Vagina (tissue), 2 donors: ENCODE measurements at regions not wholly inside any gene's neighbourhood (a gene's known extent, or its start where the extent isn't known, plus 50 kb on each side); places are given as distances from the start of the nearest gene placed in this dataset.
A peak's percentile ranks its signal among the peaks of the same experiment; 100 is the strongest.

Experiments
- DNase-seq, 2 donors: peaks; one replicate each; pipeline ENCODE4 v3.0.0-alpha.2; 2017; ENCODE audit errors: extremely low spot score in 2 of 2
- H3K27ac ChIP-seq: fragments of 200-600 bp; sonication (generic); one replicate; pipeline ENCODE4 v1.5.1; 2019
- H3K27me3 ChIP-seq: fragments of 200-600 bp; sonication (generic); one replicate; pipeline ENCODE4 v1.5.1; 2019
- H3K36me3 ChIP-seq, 2 donors: fragments of 200-600 bp; sonication (generic); one replicate each; pipeline ENCODE4 v1.5.1; 2017 to 2019
- H3K4me1 ChIP-seq: fragments of 200-600 bp; sonication (generic); one replicate; pipeline ENCODE4 v1.5.1; 2019
- H3K4me3 ChIP-seq, 2 donors: fragments of 200-600 bp; sonication (generic); 1 replicate in 1 of 2; 2 replicates in 1 of 2; pipeline ENCODE4 v1.5.1; 2016 to 2019
- H3K9me3 ChIP-seq: fragments of 200-600 bp; sonication (generic); one replicate; pipeline ENCODE4 v1.5.1; 2019
- CTCF ChIP-seq, 3 experiments: fragments of 450-650 bp in 2 of 3; fragments of 200-600 bp in 1 of 3; sonication (generic) in 1 of 3; IDR thresholded peaks; one replicate each; pipeline ENCODE4 v1.5.1; 2017 to 2019; ENCODE audit warnings: antibody characterized with exemption in 3 of 3, mild to moderate bottlenecking in 2 of 3, moderate library complexity in 2 of 3
- POLR2A ChIP-seq, 2 donors: fragments of 450-650 bp; IDR thresholded peaks; one replicate each; pipeline ENCODE4 v1.6.1; 2017; ENCODE audit warnings: antibody characterized with exemption in 2 of 2, mild to moderate bottlenecking in 2 of 2, moderate library complexity in 2 of 2
- POLR2AphosphoS5 ChIP-seq, 2 donors: sonication (generic); formaldehyde crosslinking; IDR thresholded peaks; one replicate each; pipeline ENCODE4 v1.9.0; 2017; ENCODE audit warnings: antibody characterized with exemption in 2 of 2, mild to moderate bottlenecking in 2 of 2, low read depth in 1 of 2; ENCODE audit not compliant: insufficient read depth in 1 of 2
- intact Hi-C: fragments of 100-400 bp; cut with DNase I; formaldehyde crosslinking; loops from one replicate; pipeline ENCODE4 v1.15.1; 2023

DNA sequence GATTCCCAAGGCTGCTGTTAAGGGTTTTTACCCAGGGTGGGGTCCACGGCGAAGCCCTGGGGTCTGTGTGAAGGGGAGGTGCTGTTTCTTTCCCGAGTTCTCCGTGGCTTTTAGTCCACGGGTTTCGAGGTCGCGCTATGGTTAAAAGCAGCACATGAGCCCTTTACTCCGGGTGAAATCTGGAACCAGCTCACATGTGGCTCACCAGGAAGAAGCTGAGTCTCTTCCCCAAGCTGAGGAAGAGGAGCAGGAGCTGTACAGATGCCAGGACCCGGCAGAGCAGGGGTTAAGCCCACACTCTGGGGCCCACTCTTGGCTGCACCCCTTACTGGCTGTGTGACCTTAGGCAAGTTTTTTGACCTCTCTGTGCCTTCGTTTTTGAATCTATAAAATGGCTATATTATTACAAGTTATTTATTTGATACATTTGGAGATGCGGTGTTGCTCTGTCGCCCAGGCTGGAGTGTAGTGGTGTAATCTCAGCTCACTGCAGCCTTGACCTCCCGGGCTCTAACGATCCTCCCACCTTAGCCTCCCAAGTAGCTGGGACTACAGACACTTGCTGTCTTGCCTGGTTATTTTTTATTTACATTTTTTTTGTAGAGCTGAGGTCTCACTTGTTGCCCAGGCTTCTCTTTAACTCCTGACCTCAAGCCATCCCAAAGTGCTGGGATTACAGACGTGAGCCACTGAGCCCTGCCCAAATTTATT, 266.3 kb downstream of the AACS start:
- H3K9me3 ChIP-seq: no peaks in the 10 kb centered on the region
- intact Hi-C loops: no loop called here
- TF ChIP-seq POLR2AphosphoS5 (IDR thresholded peaks at IDR 0.05; ENCODE audit: insufficient read depth in 1 of 2, low read depth in 1 of 2) (no peak), CTCF (IDR thresholded peaks at IDR 0.05) (no peak), POLR2A (IDR thresholded peaks at IDR 0.05) (no peak)
- H3K4me1 ChIP-seq: peaks cover 9% of the 10 kb centered on the region
- H3K27me3 ChIP-seq: no peaks in the 10 kb centered on the region
- peak overlapping the region; percentile 23 to 26 for H3K4me3 ChIP-seq
- no peaks in the 10 kb centered on the region for H3K36me3 ChIP-seq
- H3K27ac ChIP-seq: no peak overlapping the region
- DNase-seq: no peak

DNA sequence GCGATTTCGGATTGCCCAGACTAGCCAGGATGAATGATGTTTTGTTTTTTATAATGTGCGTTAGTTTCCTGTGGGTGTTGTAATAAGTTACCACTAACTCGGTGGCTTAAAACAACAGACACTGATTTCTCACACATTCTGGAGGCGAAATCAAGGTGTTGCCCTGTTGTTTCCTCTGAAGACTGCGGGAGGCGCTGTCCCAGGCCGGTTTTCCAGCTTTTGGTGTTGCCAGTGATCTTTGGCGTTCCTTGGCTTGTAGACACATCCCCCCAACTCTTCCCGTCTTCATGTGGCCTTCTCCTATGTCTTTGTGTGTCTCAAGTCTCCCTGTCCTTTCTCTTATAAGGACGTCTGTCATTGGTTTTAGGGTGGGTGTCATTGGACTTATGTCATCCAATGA, 267.7 kb downstream of the AACS start:
- Histone ChIP-seq H3K9me3 (no peaks in the 10 kb centered on the region), H3K27me3 (no peaks in the 10 kb centered on the region), H3K27ac (no peak overlapping the region), H3K4me1 (peaks cover 9% of the 10 kb centered on the region), H3K36me3 (no peaks in the 10 kb centered on the region), H3K4me3 (no peak overlapping the region)
- DNase-seq: no peak
- TF ChIP-seq POLR2AphosphoS5 (IDR thresholded peaks at IDR 0.05; ENCODE audit: insufficient read depth in 1 of 2, low read depth in 1 of 2) (no peak), POLR2A (IDR thresholded peaks at IDR 0.05) (no peak), CTCF (IDR thresholded peaks at IDR 0.05) (no peak)
- intact Hi-C loops: no loop called here

DNA sequence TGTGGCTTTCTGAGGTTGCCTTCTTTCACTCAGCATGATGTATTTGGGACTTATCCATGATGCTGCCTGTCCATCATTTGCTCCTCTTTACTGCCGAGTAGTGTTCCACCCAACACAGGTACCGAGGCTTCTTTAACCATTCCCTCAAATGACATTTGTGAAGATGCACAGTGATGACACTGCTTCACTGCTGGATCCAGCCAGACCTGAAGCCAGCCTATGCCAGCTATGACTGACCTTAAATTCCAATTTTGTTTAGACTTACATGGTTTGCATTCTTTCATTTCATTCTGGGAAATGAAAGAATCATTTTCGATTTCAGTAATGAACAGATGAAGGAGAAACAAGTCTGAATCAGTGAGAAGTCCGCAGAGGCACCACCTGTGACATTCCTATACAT, 271.0 kb downstream of the AACS start:
- intact Hi-C loops: no loop called here
- DNase-seq: no peak
- Histone ChIP-seq H3K27ac (no peak overlapping the region), H3K27me3 (no peaks in the 10 kb centered on the region), H3K4me3 (no peak overlapping the region), H3K4me1 (peaks cover 2% of the 10 kb centered on the region), H3K9me3 (no peaks in the 10 kb centered on the region), H3K36me3 (no peaks in the 10 kb centered on the region)
- TF ChIP-seq POLR2A (IDR thresholded peaks at IDR 0.05): no peak
- no peak for TF ChIP-seq CTCF (IDR thresholded peaks at IDR 0.05)
- TF ChIP-seq POLR2AphosphoS5 (IDR thresholded peaks at IDR 0.05; ENCODE audit: insufficient read depth in 1 of 2, low read depth in 1 of 2): no peak

DNA sequence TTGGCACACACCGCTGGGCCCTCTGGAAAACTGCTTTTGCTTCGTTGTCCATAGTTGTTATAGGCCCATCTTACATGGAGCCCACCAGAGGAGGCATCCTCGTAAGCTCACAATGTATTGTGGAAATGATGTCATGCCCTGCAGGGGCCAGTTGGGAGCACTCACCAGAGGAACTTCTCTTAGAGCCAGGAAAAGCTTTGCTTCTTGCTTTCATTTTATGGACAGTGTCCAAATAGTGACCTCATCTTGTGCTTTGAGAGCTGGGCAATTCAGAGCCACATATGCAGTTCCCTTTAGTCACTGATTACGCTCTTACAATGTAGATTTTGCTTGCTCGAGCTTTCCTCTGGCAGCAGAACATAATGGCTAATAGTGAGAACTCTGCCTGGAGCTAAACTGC, 275.6 kb downstream of the AACS start:
- no peak for DNase-seq
- H3K9me3 ChIP-seq: no peaks in the 10 kb centered on the region
- H3K4me1 ChIP-seq: no peaks in the 10 kb centered on the region

More for the DNA sequence above, 275.6 kb downstream of the AACS start:
- Histone ChIP-seq H3K27me3 (no peaks in the 10 kb centered on the region), H3K4me3 (no peak overlapping the region), H3K36me3 (no peaks in the 10 kb centered on the region), H3K27ac (no peak overlapping the region)
- intact Hi-C loops: no loop called here
- TF ChIP-seq POLR2A (IDR thresholded peaks at IDR 0.05) (no peak), CTCF (IDR thresholded peaks at IDR 0.05) (no peak), POLR2AphosphoS5 (IDR thresholded peaks at IDR 0.05; ENCODE audit: insufficient read depth in 1 of 2, low read depth in 1 of 2) (no peak)
